HUES64 (cell line): ENCODE measurements at regions not wholly inside any gene's neighbourhood (a gene's known extent, or its start where the extent isn't known, plus 50 kb on each side); places are given as distances from the start of the nearest gene placed in this dataset.

Source experiments
- H3K27ac ChIP-seq: 2 replicates; pipeline ENCODE4 v1.7.0; 2013; ENCODE audit warnings: low read depth, low read length, inconsistent platforms
- H3K27me3 ChIP-seq: 2 replicates; pipeline ENCODE4 v1.6.1; 2013; ENCODE audit warnings: mild to moderate bottlenecking, low read length; ENCODE audit not compliant: insufficient read depth
- H3K36me3 ChIP-seq: 2 replicates; pipeline ENCODE4 v1.6.1; 2013; ENCODE audit warnings: mild to moderate bottlenecking, low read length; ENCODE audit not compliant: insufficient read depth
- H3K4me1 ChIP-seq: 2 replicates; pipeline ENCODE4 v1.6.1; 2013; ENCODE audit warnings: mild to moderate bottlenecking, low read length, moderate library complexity; ENCODE audit not compliant: insufficient read depth
- H3K4me3 ChIP-seq: 2 replicates; pipeline ENCODE4 v1.5.1; 2013; ENCODE audit warnings: mild to moderate bottlenecking, low read length, moderate library complexity
- H3K9ac ChIP-seq: 2 replicates; pipeline ENCODE4 v1.6.1; 2013; ENCODE audit warnings: mild to moderate bottlenecking, low read depth, low read length
- H3K9me3 ChIP-seq: 2 replicates; pipeline ENCODE4 v1.6.1; 2013; ENCODE audit warnings: low read depth, low read length; ENCODE audit not compliant: insufficient read depth
- WGBS: fragments of 150-250, 120-280 bp; methylation state at CpG from one replicate; pipeline ENCODE4 v1.1.7; 2013; ENCODE audit warnings: missing lambda C conversion rate; 5-methylcytosine and 5-hydroxymethylcytosine counted together

DNA sequence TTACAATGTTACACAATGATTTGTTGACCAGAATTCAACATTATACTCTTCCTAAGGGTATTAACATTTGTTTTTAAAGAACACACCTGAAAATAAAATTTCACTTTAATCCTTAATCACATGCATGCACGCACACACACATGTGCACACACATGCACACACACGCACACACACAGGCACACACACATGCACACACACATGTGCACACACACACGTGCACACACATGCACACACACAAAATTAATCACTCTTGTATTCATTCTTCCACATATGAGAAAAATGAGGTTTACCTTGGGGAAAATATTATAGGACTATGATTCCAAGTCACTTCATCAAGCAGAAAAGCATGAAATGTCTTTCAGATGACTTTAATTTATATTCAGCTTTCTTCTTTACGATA, 331.8 kb upstream of the PLD5 start:
- Histone ChIP-seq H3K27ac (no peak overlapping the region), H3K9ac (no peak overlapping the region), H3K36me3 (no peaks in the 10 kb centered on the region), H3K9me3 (no peaks in the 10 kb centered on the region), H3K27me3 (no peaks in the 10 kb centered on the region), H3K4me3 (no peak overlapping the region), H3K4me1 (no peaks in the 10 kb centered on the region)
- 91% methylated on average over 4 of the region's 4 CpGs for WGBS

DNA sequence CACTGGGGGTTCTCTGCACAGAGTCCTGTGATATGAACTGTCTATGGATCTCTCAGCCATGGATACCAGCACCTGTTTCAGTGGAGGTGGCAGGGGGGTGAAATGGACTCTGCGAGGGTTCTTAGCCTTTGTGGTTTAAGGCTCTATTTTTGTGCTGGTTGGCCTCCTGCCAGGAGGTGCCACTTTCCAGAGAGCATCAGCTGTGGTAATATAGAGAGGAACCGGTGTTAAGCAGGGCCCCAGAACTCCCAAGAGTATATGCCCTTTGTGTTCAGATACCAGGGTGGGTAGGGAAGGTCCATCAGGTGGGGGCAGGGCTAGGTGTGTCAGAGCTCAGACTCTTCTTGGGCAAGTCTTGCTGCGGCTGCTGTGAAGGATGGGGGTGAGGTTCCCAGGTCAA, 330.0 kb upstream of the PLD5 start:
- no peak overlapping the region for H3K27ac ChIP-seq
- no peak overlapping the region for H3K9ac ChIP-seq
- H3K9me3 ChIP-seq = no peaks in the 10 kb centered on the region
- H3K4me3 ChIP-seq = no peak overlapping the region
- H3K27me3 ChIP-seq = no peaks in the 10 kb centered on the region
- 90% methylated on average over 3 of the region's 3 CpGs for WGBS
- H3K4me1 ChIP-seq = no peaks in the 10 kb centered on the region
- no peaks in the 10 kb centered on the region for H3K36me3 ChIP-seq

DNA sequence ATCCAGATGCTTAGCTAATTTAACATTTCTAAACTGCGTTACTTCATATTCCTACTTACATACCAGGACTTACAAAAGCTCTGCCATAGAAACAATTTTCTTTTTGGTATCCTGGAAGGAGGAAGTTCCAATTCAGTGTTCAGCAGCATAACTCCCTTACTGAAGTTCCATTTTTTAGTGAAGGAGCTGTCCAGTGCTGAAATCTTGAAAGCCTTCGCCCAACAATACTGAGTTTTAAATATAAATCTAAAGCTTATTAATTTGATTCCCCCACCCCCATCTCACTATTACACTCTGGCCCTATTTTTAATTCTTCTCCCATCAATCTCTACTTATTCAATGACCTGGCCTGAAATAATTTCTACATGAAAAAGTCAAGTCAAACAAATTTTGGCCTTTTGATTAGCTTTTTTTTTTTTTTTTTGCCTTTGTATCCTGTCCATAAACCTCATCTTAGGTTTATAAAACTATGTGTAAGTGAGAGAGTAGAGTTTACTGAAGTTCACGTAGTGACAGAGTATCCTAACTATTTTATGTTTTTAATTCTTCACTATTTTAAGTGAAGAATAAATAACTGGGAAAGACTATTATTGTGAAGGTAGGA, 323.0 kb upstream of the PLD5 start:
- 68% methylated on average over 2 of the region's 3 CpGs for WGBS
- no peaks in the 10 kb centered on the region for H3K9me3 ChIP-seq
- no peaks in the 10 kb centered on the region for H3K27me3 ChIP-seq
- no peak overlapping the region for H3K4me3 ChIP-seq
- no peaks in the 10 kb centered on the region for H3K4me1 ChIP-seq
- H3K36me3 ChIP-seq = no peaks in the 10 kb centered on the region
- no peak overlapping the region for H3K27ac ChIP-seq
- H3K9ac ChIP-seq = no peak overlapping the region

DNA sequence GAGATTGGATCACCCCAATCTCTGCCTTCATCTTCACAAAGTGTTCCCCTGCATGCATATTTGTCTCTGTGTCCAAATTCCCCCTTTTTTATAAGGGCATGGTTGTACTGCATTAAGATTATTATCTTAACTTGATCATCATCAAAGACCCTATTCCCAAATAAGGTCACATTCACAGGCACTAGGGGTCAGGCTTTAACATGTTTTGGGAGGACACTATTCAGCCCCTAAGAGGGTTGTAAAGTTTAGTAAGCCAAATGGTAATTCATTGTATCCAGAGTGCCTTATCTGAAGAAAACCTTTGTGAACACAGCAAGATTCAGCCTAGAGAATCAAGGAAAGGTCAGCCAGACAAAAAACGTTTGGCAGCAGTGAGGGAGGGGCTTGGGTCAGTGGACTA, 317.6 kb upstream of the PLD5 start:
- Histone ChIP-seq H3K4me1 (no peaks in the 10 kb centered on the region), H3K27me3 (no peaks in the 10 kb centered on the region), H3K9me3 (no peaks in the 10 kb centered on the region), H3K4me3 (no peak overlapping the region), H3K36me3 (no peaks in the 10 kb centered on the region), H3K27ac (no peak overlapping the region), H3K9ac (no peak overlapping the region)
- 15% methylated on average over 1 of the region's 1 CpG for WGBS

DNA sequence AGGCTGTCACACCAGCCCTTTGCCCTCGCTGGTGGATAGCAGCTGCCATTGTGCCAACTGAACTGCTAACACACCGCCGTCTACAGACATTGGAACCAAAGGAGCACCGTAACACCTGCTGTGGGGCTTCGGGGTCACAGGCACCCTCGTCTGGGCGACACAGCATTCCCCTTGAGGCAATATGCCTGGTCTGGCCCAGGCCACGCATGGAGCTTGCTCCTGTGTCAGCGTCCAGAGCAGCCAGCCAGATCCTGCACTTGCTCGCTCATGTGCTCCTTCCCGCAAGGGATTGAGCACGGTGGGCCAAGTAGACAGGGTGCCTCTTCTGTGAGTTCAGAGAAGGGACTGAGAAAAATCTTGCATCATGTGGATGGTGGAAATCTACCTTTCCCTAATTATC, 314.6 kb upstream of the PLD5 start:
- Histone ChIP-seq H3K4me3 (no peak overlapping the region), H3K27me3 (no peaks in the 10 kb centered on the region), H3K9ac (no peak overlapping the region), H3K9me3 (no peaks in the 10 kb centered on the region), H3K4me1 (no peaks in the 10 kb centered on the region), H3K36me3 (no peaks in the 10 kb centered on the region), H3K27ac (no peak overlapping the region)
- WGBS = 95% methylated on average over 12 of the region's 12 CpGs

DNA sequence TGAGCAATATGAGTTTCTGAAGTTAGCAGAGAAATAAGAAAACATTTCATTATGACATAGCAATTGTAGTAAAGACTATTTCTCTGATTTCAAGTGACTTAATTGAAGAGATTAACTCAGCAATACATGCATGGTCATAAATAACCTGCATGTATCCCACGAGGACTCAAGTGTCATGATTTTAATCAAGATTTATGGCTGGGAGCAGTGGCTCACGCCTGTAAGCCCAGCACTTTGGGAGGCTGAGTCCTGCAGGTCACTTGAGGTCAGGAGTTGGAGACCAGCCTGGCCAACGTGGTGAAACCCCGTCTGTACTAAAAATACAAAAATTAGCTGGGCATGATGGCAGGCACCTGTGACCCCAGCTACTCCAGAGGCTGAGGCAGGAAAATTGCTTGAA, 311.9 kb upstream of the PLD5 start:
- H3K4me1 ChIP-seq = no peaks in the 10 kb centered on the region
- H3K4me3 ChIP-seq = no peak overlapping the region
- H3K27me3 ChIP-seq = no peaks in the 10 kb centered on the region
- no peaks in the 10 kb centered on the region for H3K36me3 ChIP-seq
- 92% methylated on average over 4 of the region's 4 CpGs for WGBS
- H3K9me3 ChIP-seq = no peaks in the 10 kb centered on the region
- no peak overlapping the region for H3K9ac ChIP-seq
- H3K27ac ChIP-seq = no peak overlapping the region

DNA sequence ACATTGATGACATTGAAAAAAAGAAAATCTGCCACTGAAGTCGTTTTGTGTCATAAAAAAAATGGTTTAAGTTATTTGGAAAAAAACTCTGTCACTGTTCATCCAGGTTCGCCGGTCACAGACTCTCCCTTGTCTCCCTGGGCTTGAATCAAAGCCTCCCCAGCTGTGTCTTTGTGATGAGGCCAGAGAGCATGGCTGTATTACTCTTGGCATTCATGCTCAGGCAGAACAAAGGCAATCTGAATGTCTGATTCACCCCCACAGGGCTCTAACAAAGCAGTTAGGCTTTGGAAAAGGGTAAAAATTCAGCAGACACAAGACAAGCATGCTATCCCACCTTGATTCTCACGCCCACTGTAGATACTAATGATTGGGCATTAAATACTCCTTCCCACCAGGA, 304.3 kb upstream of the PLD5 start:
- H3K4me3 ChIP-seq = no peak overlapping the region
- H3K36me3 ChIP-seq = no peaks in the 10 kb centered on the region
- no peak overlapping the region for H3K27ac ChIP-seq
- H3K4me1 ChIP-seq = peaks cover 22% of the 10 kb centered on the region
- 33% methylated on average over 4 of the region's 4 CpGs for WGBS
- no peaks in the 10 kb centered on the region for H3K27me3 ChIP-seq
- H3K9me3 ChIP-seq = no peaks in the 10 kb centered on the region
- H3K9ac ChIP-seq = no peak overlapping the region

DNA sequence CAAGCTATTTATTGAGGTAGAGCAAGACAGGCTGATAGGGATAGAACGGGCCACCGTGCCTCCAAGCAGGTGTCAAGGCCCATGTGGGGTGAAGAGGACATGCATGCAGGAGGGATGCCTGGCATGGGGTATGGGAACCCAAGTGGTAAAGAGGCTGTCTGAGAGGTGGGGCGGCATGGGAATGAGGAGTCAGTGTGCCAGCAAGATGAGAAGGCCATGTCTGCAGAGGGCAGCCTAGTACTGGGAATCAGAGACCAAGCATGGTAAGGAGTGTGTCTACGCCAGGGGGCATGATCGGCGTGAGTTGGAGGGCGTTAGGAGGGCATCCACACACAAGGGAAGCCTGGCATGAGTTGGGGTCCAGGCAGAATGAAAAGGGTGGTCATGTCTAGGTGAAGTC, 303.7 kb upstream of the PLD5 start:
- Histone ChIP-seq H3K9me3 (no peaks in the 10 kb centered on the region), H3K4me3 (no peak overlapping the region), H3K9ac (no peak overlapping the region), H3K27me3 (no peaks in the 10 kb centered on the region), H3K36me3 (no peaks in the 10 kb centered on the region), H3K4me1 (peaks cover 22% of the 10 kb centered on the region), H3K27ac (no peak overlapping the region)
- 88% methylated on average over 7 of the region's 7 CpGs for WGBS

DNA sequence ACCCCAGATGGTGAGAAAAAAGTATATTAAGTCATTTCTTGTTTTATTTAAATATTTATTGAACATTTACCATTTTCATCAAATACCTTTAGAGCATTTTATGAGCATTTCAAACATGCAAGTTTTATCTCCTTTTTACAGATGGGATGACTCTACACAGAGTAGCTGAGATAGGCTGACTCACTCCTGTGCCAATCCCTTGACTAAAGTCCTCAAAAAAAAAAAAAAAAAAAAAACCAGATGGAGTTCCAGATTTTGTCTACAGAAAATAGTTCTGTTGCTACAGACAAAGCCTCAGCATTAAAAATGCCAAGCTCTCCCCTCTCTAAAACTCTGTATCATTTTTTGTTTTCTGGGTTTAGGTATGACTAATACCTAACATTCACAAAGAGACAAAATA, 303.0 kb upstream of the PLD5 start:
- H3K4me3 ChIP-seq = no peak overlapping the region
- no peaks in the 10 kb centered on the region for H3K27me3 ChIP-seq
- no peak overlapping the region for H3K9ac ChIP-seq
- peaks cover 22% of the 10 kb centered on the region for H3K4me1 ChIP-seq
- no peaks in the 10 kb centered on the region for H3K9me3 ChIP-seq
- H3K27ac ChIP-seq = no peak overlapping the region
- no peaks in the 10 kb centered on the region for H3K36me3 ChIP-seq

DNA sequence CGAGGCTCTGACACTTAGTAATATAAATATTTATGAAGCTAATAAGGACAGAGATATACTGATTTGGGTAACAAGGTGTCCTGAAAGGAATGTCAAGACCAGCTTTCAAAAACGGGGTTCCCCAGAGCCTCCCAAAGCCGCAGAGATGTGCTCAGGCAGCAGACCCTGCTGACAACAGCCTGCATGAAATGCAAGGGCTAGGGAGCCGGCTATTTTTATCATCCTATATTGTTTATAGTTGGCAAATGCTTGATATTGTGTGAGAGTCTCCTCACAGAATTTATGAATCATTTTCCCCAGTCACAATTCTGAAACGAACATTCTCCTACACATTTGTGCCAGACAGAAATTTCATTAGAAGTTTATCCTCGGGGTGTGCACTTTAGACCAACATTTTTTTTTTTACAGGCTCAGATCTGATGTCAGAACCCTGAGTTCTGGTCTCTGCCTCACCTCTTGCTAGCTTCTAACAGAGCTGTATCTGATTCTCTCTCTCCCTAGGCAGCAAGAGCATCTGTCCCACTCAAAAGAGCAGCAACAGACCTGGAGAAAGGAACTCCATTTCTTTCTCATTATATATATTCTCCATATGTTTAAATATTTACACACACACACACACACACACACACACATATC, 302.3 kb upstream of the PLD5 start:
- Histone ChIP-seq H3K9ac (no peak overlapping the region), H3K9me3 (no peaks in the 10 kb centered on the region), H3K27ac (no peak overlapping the region), H3K4me3 (no peak overlapping the region), H3K36me3 (no peaks in the 10 kb centered on the region), H3K27me3 (no peaks in the 10 kb centered on the region), H3K4me1 (peaks cover 22% of the 10 kb centered on the region)
- WGBS = 78% methylated on average over 6 of the region's 6 CpGs

DNA sequence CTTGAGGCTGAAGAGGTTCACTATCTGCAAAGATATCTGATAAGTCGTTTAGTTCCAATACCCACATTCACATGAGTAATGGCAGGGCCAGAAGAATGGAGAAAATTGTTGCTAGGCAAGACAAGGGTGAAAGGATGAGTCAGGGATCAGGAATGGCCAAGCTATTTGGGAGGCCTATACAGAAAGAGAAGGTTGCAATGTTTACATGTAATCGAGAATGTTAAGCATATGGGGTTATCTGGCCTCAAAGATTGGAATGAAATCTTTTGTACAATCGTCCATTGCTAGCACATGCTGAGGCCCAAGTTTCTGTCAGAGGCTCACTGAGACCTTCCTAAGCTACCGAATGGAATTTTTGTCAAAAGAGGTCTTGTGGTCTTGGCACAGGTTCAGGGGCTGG, 299.9 kb upstream of the PLD5 start:
- Histone ChIP-seq H3K27ac (no peak overlapping the region), H3K9me3 (no peaks in the 10 kb centered on the region), H3K4me3 (no peak overlapping the region), H3K9ac (no peak overlapping the region), H3K4me1 (peaks cover 14% of the 10 kb centered on the region), H3K36me3 (no peaks in the 10 kb centered on the region), H3K27me3 (no peaks in the 10 kb centered on the region)
- WGBS = 81% methylated on average over 4 of the region's 4 CpGs
